MCF 10A (cell line): ENCODE measurements at regions not wholly inside any gene's neighbourhood (a gene's known extent, or its start where the extent isn't known, plus 50 kb on each side); places are given as distances from the start of the nearest gene placed in this dataset.

ENCODE experiments used
- BruUV-seq: library from RNA; stranded (reverse); fragments of 400-500 nt; replicated peaks from 2 replicates; lab custom pipeline; 2021; lab: Mats Ljungman, UMichigan
- CTCF ChIA-PET: fragments of 300-600 bp; sonication (Branson Sonifier 250); formaldehyde crosslinking; extraction: SDS; loops from one replicate; lab custom pipeline; 2021; ENCODE audit warnings: antibody characterized with exemption, inconsistent platforms; lab: Yijun Ruan, JAX
- POLR2A ChIA-PET: fragments of 300-600, 350-650 bp; sonication (Branson Sonifier 250); formaldehyde crosslinking; extraction: SDS; loops from one replicate; lab custom pipeline; 2020; ENCODE audit warnings: antibody characterized with exemption, inconsistent platforms; lab: Yijun Ruan, JAX
- DNase-seq: peaks from one replicate; pipeline ENCODE4 v3.0.0-alpha.2; 2018; ENCODE audit not compliant: unreplicated experiment
- H3K27ac Mint-ChIP-seq: one replicate; pipeline ENCODE4 v1.8.0; 2022; ENCODE audit warnings: mild to moderate bottlenecking, low read depth, mixed read lengths; ENCODE audit not compliant: unreplicated experiment
- H3K27me3 Mint-ChIP-seq: one replicate; pipeline ENCODE4 v1.8.0; 2022; ENCODE audit warnings: mixed read lengths; ENCODE audit not compliant: insufficient read depth, unreplicated experiment
- H3K36me3 Mint-ChIP-seq: one replicate; pipeline ENCODE4 v1.8.0; 2022; ENCODE audit warnings: mild to moderate bottlenecking, moderate library complexity, mixed read lengths; ENCODE audit not compliant: insufficient read depth, unreplicated experiment
- H3K4me1 Mint-ChIP-seq: one replicate; pipeline ENCODE4 v1.8.0; 2022; ENCODE audit warnings: mixed read lengths; ENCODE audit not compliant: insufficient read depth, unreplicated experiment
- H3K4me3 Mint-ChIP-seq: one replicate; pipeline ENCODE4 v1.8.0; 2022; ENCODE audit warnings: mild to moderate bottlenecking, moderate library complexity, mixed read lengths; ENCODE audit not compliant: unreplicated experiment
- H3K9me3 Mint-ChIP-seq: one replicate; pipeline ENCODE4 v1.8.0; 2022; ENCODE audit warnings: mixed read lengths; ENCODE audit not compliant: unreplicated experiment
- CTCF ChIP-seq: fragments of 200-600 bp; IDR thresholded peaks from one replicate; pipeline ENCODE4 v1.8.0; 2022; ENCODE audit warnings: antibody characterized with exemption, mild to moderate bottlenecking; ENCODE audit not compliant: unreplicated experiment
- intact Hi-C: fragments of 100-400 bp; cut with micrococcal nuclease; formaldehyde crosslinking; loops from 2 replicates; pipeline ENCODE4 v1.14.1; 2022

- peaks cover 4% of the 10 kb centered on the region for H3K4me1 Mint-ChIP-seq
- intact Hi-C loops = no loop called here
- no peak for DNase-seq
- no peaks in the 10 kb centered on the region for H3K27me3 Mint-ChIP-seq
- H3K4me3 Mint-ChIP-seq = no peak overlapping the region
- H3K27ac Mint-ChIP-seq = no peak overlapping the region
- no peaks in the 10 kb centered on the region for H3K36me3 Mint-ChIP-seq
- no TSS peak for BruUV-seq
- no peaks in the 10 kb centered on the region for H3K9me3 Mint-ChIP-seq
- ChIA-PET POLR2A (interaction anchor here (1.3 kb wide), 1 partner anchor 11 kb away, joined by 4 read pairs; no protein-coding TSS in a partner anchor), CTCF (interaction anchor here (0.6 to 1.8 kb wide), 6 partner anchors 9 to 269 kb away, joined by 3 to 11 read pairs (median 3); no protein-coding TSS in a partner anchor)
- TF ChIP-seq CTCF = no peak
Observed at GRCh38 chr2:55986700-55987440, 63.3 kb upstream of the EFEMP1 start.

GRCh38 chr2:55989405-55989804, 65.8 kb upstream of the EFEMP1 start:
- no peak for TF ChIP-seq CTCF
- POLR2A ChIA-PET = interaction anchor here (1.3 kb wide), 1 partner anchor 11 kb away, joined by 6 read pairs; no protein-coding TSS in a partner anchor
- Mint-ChIP-seq H3K27me3 (no peaks in the 10 kb centered on the region), H3K4me3 (no peak overlapping the region), H3K9me3 (no peaks in the 10 kb centered on the region), H3K27ac (no peak overlapping the region), H3K4me1 (peaks cover 20% of the 10 kb centered on the region), H3K36me3 (no peaks in the 10 kb centered on the region)
- DNase-seq = no peak
- CTCF ChIA-PET = interaction anchor here (0.6 to 1.3 kb wide), 5 partner anchors 218 to 1492 kb away, joined by 3 to 6 read pairs (median 3); no protein-coding TSS in a partner anchor
- BruUV-seq = no TSS peak
- intact Hi-C loops = no loop called here

GRCh38 chr2:55992455-55992854, 68.9 kb upstream of the EFEMP1 start:
- H3K9me3 Mint-ChIP-seq = no peaks in the 10 kb centered on the region
- DNase-seq = peak; percentile 86
- no peak overlapping the region for H3K4me3 Mint-ChIP-seq
- no peak for TF ChIP-seq CTCF
- H3K36me3 Mint-ChIP-seq = no peaks in the 10 kb centered on the region
- CTCF ChIA-PET = no interaction called here
- no peaks in the 10 kb centered on the region for H3K27me3 Mint-ChIP-seq
- POLR2A ChIA-PET = interaction anchor here (1.0 kb wide), 1 partner anchor 223 kb away, joined by 3 read pairs; no protein-coding TSS in a partner anchor
- H3K4me1 Mint-ChIP-seq = peaks cover 33% of the 10 kb centered on the region
- BruUV-seq = no TSS peak
- intact Hi-C loops = no loop called here
- peak overlapping the region; percentile 29 for H3K27ac Mint-ChIP-seq

GRCh38 chr2:55993685-55994084, 70.1 kb upstream of the EFEMP1 start:
- H3K4me1 Mint-ChIP-seq = peaks cover 33% of the 10 kb centered on the region
- BruUV-seq = no TSS peak
- H3K4me3 Mint-ChIP-seq = no peak overlapping the region
- POLR2A ChIA-PET = interaction anchor here (0.9 kb wide), 1 partner anchor 13 kb away, joined by 3 read pairs; no protein-coding TSS in a partner anchor
- no peaks in the 10 kb centered on the region for H3K27me3 Mint-ChIP-seq
- intact Hi-C loops = no loop called here
- no peaks in the 10 kb centered on the region for H3K9me3 Mint-ChIP-seq
- TF ChIP-seq CTCF = no peak
- DNase-seq = no peak
- H3K27ac Mint-ChIP-seq = no peak overlapping the region
- CTCF ChIA-PET = interaction anchor here (0.9 kb wide), 1 partner anchor 21 kb away, joined by 3 read pairs; no protein-coding TSS in a partner anchor
- no peaks in the 10 kb centered on the region for H3K36me3 Mint-ChIP-seq
